ENCODE measurements at regions not wholly inside any gene's neighbourhood (a gene's known extent, or its start where the extent isn't known, plus 50 kb on each side); places are given as distances from the start of the nearest gene placed in this dataset.
"Not testable (repeated sequence)": the region's sequence is repeated elsewhere in the genome, so short reads cannot be mapped to it uniquely, and the experiment has no call there.

DNA sequence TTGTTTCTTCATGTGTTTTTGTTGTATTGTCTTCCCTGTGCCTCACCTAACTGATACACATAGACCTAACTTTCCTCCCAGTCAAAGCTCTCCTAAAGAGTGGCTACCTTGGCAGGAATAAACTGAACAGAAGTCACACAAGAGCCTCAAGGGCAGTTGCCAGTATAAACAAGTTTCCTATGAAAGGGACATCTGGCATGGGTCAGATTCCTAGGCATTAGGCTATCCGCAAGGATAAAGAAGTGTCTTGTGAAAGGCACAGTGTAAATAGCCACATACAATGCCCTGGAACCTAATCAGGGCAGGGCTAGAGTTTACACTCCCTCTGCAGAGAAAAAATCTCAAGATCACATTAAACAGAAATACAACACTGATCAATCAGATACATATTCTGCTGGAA, 220.8 kb downstream of the SPANXN3 start:
- Histone ChIP-seq H3K4me3 (ENCODE audit: insufficient read depth in 1 of 2, low read depth in 1 of 2, low read length in 2 of 2) (no peak overlapping the region), H3K9ac (ENCODE audit: low read length) (no peak overlapping the region), H2BK12ac (ENCODE audit: low read length in 2 of 2) (no peak overlapping the region), H3K18ac (ENCODE audit: low read depth in 1 of 2, low read length in 2 of 2) (no peak overlapping the region), H2BK120ac (ENCODE audit: low read depth, low read length) (no peak overlapping the region), H2AFZ (ENCODE audit: low read depth, low read length) (no peak overlapping the region), H3K23ac (ENCODE audit: low read length in 2 of 2) (no peak overlapping the region), H3K36me3 (ENCODE audit: control insufficient read depth in 1 of 2, insufficient read depth in 2 of 2, low read depth in 1 of 2, low read length in 2 of 2) (no peaks in the 10 kb centered on the region), H2BK15ac (ENCODE audit: low read depth, poor library complexity, severe bottlenecking) (no peak overlapping the region), H3K4ac (ENCODE audit: low read depth in 1 of 2, low read length in 2 of 2) (no peak overlapping the region), H4K8ac (ENCODE audit: low read length) (no peak overlapping the region), H3K4me1 (ENCODE audit: control insufficient read depth, insufficient read depth, low read depth, low read length) (no peaks in the 10 kb centered on the region), H2AK5ac (ENCODE audit: low read length, severe bottlenecking) (no peak overlapping the region), H4K91ac (ENCODE audit: low read length) (no peak overlapping the region), H3K27ac (ENCODE audit: low read length, poor library complexity, severe bottlenecking) (no peak overlapping the region), H3K79me1 (replicated peaks; ENCODE audit: low read length, poor library complexity, severe bottlenecking) (no peaks in the 10 kb centered on the region), H2BK5ac (ENCODE audit: low read depth, low read length, poor library complexity, severe bottlenecking) (no peak overlapping the region), H3K4me2 (ENCODE audit: low read length, poor library complexity, severe bottlenecking) (no peak overlapping the region), H3K14ac (ENCODE audit: low read length in 2 of 2) (no peak overlapping the region), H3K27me3 (ENCODE audit: control insufficient read depth in 1 of 2, insufficient read depth in 1 of 2, low read length in 2 of 2) (no peaks in the 10 kb centered on the region), H3K9me3 (ENCODE audit: control insufficient read depth, low read length) (peaks cover 9% of the 10 kb centered on the region)
- no peak for DNase-seq
- WGBS = 100% methylated on average over 1 of the region's 1 CpG

DNA sequence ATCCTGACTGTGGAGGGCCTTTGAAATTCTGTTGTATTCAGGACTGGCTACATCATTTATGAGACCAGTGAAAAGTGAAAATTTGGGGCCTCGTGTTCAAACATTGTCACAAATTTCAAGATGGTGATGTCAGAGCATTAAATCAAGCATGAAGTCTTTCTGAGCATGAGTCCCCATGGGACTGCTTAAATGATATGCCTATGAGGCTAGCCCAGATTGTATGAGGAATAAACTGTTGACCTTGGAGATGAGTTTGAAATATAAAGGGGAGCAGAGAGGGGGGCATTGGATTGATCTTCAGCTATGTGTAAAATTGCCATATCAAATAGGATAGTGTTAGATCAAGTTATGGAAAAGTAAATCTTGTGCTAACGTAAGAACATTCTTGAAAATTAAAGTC, 230.0 kb downstream of the SPANXN3 start:
- H3K9ac ChIP-seq (ENCODE audit: low read length) = no peak overlapping the region
- DNase-seq = no peak
- H3K9me3 ChIP-seq (ENCODE audit: control insufficient read depth, low read length) = no peaks in the 10 kb centered on the region
- no peak overlapping the region for H3K4ac ChIP-seq (ENCODE audit: low read depth in 1 of 2, low read length in 2 of 2)
- H2BK15ac ChIP-seq (ENCODE audit: low read depth, poor library complexity, severe bottlenecking) = no peak overlapping the region
- no peak overlapping the region for H4K91ac ChIP-seq (ENCODE audit: low read length)
- H3K14ac ChIP-seq (ENCODE audit: low read length in 2 of 2) = no peak overlapping the region
- no peak overlapping the region for H2AFZ ChIP-seq (ENCODE audit: low read depth, low read length)
- no peaks in the 10 kb centered on the region for H3K79me1 ChIP-seq (replicated peaks; ENCODE audit: low read length, poor library complexity, severe bottlenecking)
- H3K36me3 ChIP-seq (ENCODE audit: control insufficient read depth in 1 of 2, insufficient read depth in 2 of 2, low read depth in 1 of 2, low read length in 2 of 2) = no peaks in the 10 kb centered on the region
- no peak overlapping the region for H2BK5ac ChIP-seq (ENCODE audit: low read depth, low read length, poor library complexity, severe bottlenecking)
- H3K18ac ChIP-seq (ENCODE audit: low read depth in 1 of 2, low read length in 2 of 2) = no peak overlapping the region
- H2BK120ac ChIP-seq (ENCODE audit: low read depth, low read length) = no peak overlapping the region
- 0% methylated on average over 1 of the region's 2 CpGs for WGBS
- no peak overlapping the region for H3K23ac ChIP-seq (ENCODE audit: low read length in 2 of 2)
- H3K4me2 ChIP-seq (ENCODE audit: low read length, poor library complexity, severe bottlenecking) = no peak overlapping the region
- H2BK12ac ChIP-seq (ENCODE audit: low read length in 2 of 2) = no peak overlapping the region
- H3K27me3 ChIP-seq (ENCODE audit: control insufficient read depth in 1 of 2, insufficient read depth in 1 of 2, low read length in 2 of 2) = no peaks in the 10 kb centered on the region
- H3K4me1 ChIP-seq (ENCODE audit: control insufficient read depth, insufficient read depth, low read depth, low read length) = no peaks in the 10 kb centered on the region
- no peak overlapping the region for H2AK5ac ChIP-seq (ENCODE audit: low read length, severe bottlenecking)
- no peak overlapping the region for H4K8ac ChIP-seq (ENCODE audit: low read length)
- no peak overlapping the region for H3K4me3 ChIP-seq (ENCODE audit: insufficient read depth in 1 of 2, low read depth in 1 of 2, low read length in 2 of 2)
- no peak overlapping the region for H3K27ac ChIP-seq (ENCODE audit: low read length, poor library complexity, severe bottlenecking)

- H2AK5ac ChIP-seq (ENCODE audit: low read length, severe bottlenecking) = no peak overlapping the region
- no peak overlapping the region for H3K27ac ChIP-seq (ENCODE audit: low read length, poor library complexity, severe bottlenecking)
- H3K23ac ChIP-seq (ENCODE audit: low read length in 2 of 2) = no peak overlapping the region
- no peak overlapping the region for H4K8ac ChIP-seq (ENCODE audit: low read length)
- H3K9ac ChIP-seq (ENCODE audit: low read length) = no peak overlapping the region
- no peak overlapping the region for H3K4me3 ChIP-seq (ENCODE audit: insufficient read depth in 1 of 2, low read depth in 1 of 2, low read length in 2 of 2)
- WGBS = 61% methylated on average over 6 of the region's 6 CpGs
- DNase-seq = no peak
- no peak overlapping the region for H4K91ac ChIP-seq (ENCODE audit: low read length)
- no peaks in the 10 kb centered on the region for H3K36me3 ChIP-seq (ENCODE audit: control insufficient read depth in 1 of 2, insufficient read depth in 2 of 2, low read depth in 1 of 2, low read length in 2 of 2)
- H3K9me3 ChIP-seq (ENCODE audit: control insufficient read depth, low read length) = peaks cover 5% of the 10 kb centered on the region
- H3K4me1 ChIP-seq (ENCODE audit: control insufficient read depth, insufficient read depth, low read depth, low read length) = no peaks in the 10 kb centered on the region
- H3K4me2 ChIP-seq (ENCODE audit: low read length, poor library complexity, severe bottlenecking) = no peak overlapping the region
- no peak overlapping the region for H2BK5ac ChIP-seq (ENCODE audit: low read depth, low read length, poor library complexity, severe bottlenecking)
- no peak overlapping the region for H2BK120ac ChIP-seq (ENCODE audit: low read depth, low read length)
- H2BK15ac ChIP-seq (ENCODE audit: low read depth, poor library complexity, severe bottlenecking) = no peak overlapping the region
- H3K4ac ChIP-seq (ENCODE audit: low read depth in 1 of 2, low read length in 2 of 2) = no peak overlapping the region
- H3K14ac ChIP-seq (ENCODE audit: low read length in 2 of 2) = no peak overlapping the region
- H3K79me1 ChIP-seq (replicated peaks; ENCODE audit: low read length, poor library complexity, severe bottlenecking) = no peaks in the 10 kb centered on the region
- no peak overlapping the region for H3K18ac ChIP-seq (ENCODE audit: low read depth in 1 of 2, low read length in 2 of 2)
- H2BK12ac ChIP-seq (ENCODE audit: low read length in 2 of 2) = no peak overlapping the region
- H2AFZ ChIP-seq (ENCODE audit: low read depth, low read length) = no peak overlapping the region
- H3K27me3 ChIP-seq (ENCODE audit: control insufficient read depth in 1 of 2, insufficient read depth in 1 of 2, low read length in 2 of 2) = no peaks in the 10 kb centered on the region
Observed at GRCh38 chrX:143270317-143270716, 244.6 kb downstream of the SPANXN4 start.

DNA sequence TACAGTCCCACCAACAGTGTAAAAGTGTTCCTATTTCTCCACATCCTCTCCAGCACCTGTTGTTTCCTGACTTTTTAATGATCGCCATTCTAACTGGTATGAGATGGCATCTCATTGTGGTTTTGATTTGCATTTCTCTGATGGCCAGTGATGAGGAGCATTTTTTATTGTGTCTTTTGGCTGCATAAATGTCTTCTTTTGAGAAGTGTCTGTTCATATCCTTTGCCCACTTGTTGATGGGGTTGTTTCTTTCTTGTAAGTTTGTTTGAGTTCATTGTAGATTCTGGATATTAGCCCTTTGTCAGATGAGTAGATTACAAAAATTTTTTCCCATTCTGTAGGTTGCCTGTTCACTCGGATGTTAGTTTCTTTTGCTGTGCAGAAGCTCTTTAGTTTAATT, 218.9 kb downstream of the SPANXN4 start:
- H3K27me3 ChIP-seq (ENCODE audit: control insufficient read depth in 1 of 2, insufficient read depth in 1 of 2, low read length in 2 of 2); H2AK5ac ChIP-seq (ENCODE audit: low read length, severe bottlenecking); H3K4me1 ChIP-seq (ENCODE audit: control insufficient read depth, insufficient read depth, low read depth, low read length); DNase-seq; H3K23ac ChIP-seq (ENCODE audit: low read length in 2 of 2); H4K8ac ChIP-seq (ENCODE audit: low read length); H2BK15ac ChIP-seq (ENCODE audit: low read depth, poor library complexity, severe bottlenecking); H3K27ac ChIP-seq (ENCODE audit: low read length, poor library complexity, severe bottlenecking); H3K36me3 ChIP-seq (ENCODE audit: control insufficient read depth in 1 of 2, insufficient read depth in 2 of 2, low read depth in 1 of 2, low read length in 2 of 2); H3K4me3 ChIP-seq (ENCODE audit: insufficient read depth in 1 of 2, low read depth in 1 of 2, low read length in 2 of 2); H3K4ac ChIP-seq (ENCODE audit: low read depth in 1 of 2, low read length in 2 of 2); H3K9me3 ChIP-seq (ENCODE audit: control insufficient read depth, low read length); H2BK12ac ChIP-seq (ENCODE audit: low read length in 2 of 2); H3K4me2 ChIP-seq (ENCODE audit: low read length, poor library complexity, severe bottlenecking); H2AFZ ChIP-seq (ENCODE audit: low read depth, low read length); H4K91ac ChIP-seq (ENCODE audit: low read length); H2BK5ac ChIP-seq (ENCODE audit: low read depth, low read length, poor library complexity, severe bottlenecking); H3K79me1 ChIP-seq (replicated peaks; ENCODE audit: low read length, poor library complexity, severe bottlenecking); H3K9ac ChIP-seq (ENCODE audit: low read length); H2BK120ac ChIP-seq (ENCODE audit: low read depth, low read length); H3K18ac ChIP-seq (ENCODE audit: low read depth in 1 of 2, low read length in 2 of 2); H3K14ac ChIP-seq (ENCODE audit: low read length in 2 of 2): not testable (repeated sequence)
- WGBS = no CpG with 5 or more reads among the region's 2 CpGs
